ENCODE measurements at regions not wholly inside any gene's neighbourhood (a gene's known extent, or its start where the extent isn't known, plus 50 kb on each side); places are given as distances from the start of the nearest gene placed in this dataset.

GRCh38 chr4:1485280-1485679 is 79.0 kb upstream of the NKX1-1 start:
- TF ChIP-seq POLR2A (IDR thresholded peaks at IDR 0.05) (no peak), CTCF (IDR thresholded peaks at IDR 0.05) (no peak), POLR2AphosphoS5 (IDR thresholded peaks at IDR 0.05) (no peak)

All from stomach (tissue), 4 donors.